ENCODE measurements at regions not wholly inside any gene's neighbourhood (a gene's known extent, or its start where the extent isn't known, plus 50 kb on each side); places are given as distances from the start of the nearest gene placed in this dataset.

DNA sequence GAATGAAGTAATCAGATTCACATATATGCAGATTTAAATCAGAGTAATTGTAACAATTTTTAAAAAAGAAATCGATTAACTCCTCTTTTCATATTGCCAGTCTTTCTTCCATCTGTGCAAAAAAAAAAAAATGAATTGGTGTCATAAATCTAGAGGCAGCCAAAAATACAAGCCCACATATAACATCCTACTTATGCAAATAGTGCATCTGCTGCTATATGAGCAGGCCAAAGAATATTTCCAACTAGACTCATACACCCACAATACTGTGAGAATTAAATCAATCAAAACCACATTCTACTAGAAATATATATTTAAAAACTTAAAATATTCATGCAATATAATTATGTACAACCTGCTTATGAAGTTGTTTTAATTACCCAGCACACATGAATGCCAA lies 298.1 kb upstream of the TRAM1L1 start:
- ATAC-seq (no peak), DNase-seq (no peak)
- in situ Hi-C loops (cut with MboI; ENCODE audit: low sequenced_read_pairs in 4 of 4) (no loop called here), intact Hi-C loops (cut with DNase I; ENCODE audit: low total_unique reads) (no loop called here)
- TF ChIP-seq, protein P1, sequence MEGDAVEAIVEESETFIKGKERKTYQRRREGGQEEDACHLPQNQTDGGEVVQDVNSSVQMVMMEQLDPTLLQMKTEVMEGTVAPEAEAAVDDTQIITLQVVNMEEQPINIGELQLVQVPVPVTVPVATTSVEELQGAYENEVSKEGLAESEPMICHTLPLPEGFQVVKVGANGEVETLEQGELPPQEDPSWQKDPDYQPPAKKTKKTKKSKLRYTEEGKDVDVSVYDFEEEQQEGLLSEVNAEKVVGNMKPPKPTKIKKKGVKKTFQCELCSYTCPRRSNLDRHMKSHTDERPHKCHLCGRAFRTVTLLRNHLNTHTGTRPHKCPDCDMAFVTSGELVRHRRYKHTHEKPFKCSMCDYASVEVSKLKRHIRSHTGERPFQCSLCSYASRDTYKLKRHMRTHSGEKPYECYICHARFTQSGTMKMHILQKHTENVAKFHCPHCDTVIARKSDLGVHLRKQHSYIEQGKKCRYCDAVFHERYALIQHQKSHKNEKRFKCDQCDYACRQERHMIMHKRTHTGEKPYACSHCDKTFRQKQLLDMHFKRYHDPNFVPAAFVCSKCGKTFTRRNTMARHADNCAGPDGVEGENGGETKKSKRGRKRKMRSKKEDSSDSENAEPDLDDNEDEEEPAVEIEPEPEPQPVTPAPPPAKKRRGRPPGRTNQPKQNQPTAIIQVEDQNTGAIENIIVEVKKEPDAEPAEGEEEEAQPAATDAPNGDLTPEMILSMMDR (IDR thresholded peaks at IDR 0.05 in 4 of 5, conservative IDR thresholded peaks at IDR 0.05 in 1 of 5), result no peak
- no peak for TF ChIP-seq POLR2A (IDR thresholded peaks at IDR 0.05)
- H3K4me3 ChIP-seq, result no peak overlapping the region
- no peaks in the 10 kb centered on the region for H3K4me1 ChIP-seq
- no peaks in the 10 kb centered on the region for H3K36me3 ChIP-seq
- H3K27ac ChIP-seq, result no peak overlapping the region
- no peaks in the 10 kb centered on the region for H3K27me3 ChIP-seq
- H3K9me3 ChIP-seq, result no peaks in the 10 kb centered on the region

- H3K27ac ChIP-seq, result no peak overlapping the region
- DNase-seq (no peak), ATAC-seq (no peak)
- no peaks in the 10 kb centered on the region for H3K36me3 ChIP-seq
- H3K27me3 ChIP-seq, result no peaks in the 10 kb centered on the region
- intact Hi-C loops (cut with DNase I; ENCODE audit: low total_unique reads) (no loop called here), in situ Hi-C loops (cut with MboI; ENCODE audit: low sequenced_read_pairs in 4 of 4) (no loop called here)
- no peaks in the 10 kb centered on the region for H3K4me1 ChIP-seq
- TF ChIP-seq POLR2A (IDR thresholded peaks at IDR 0.05), result no peak
- TF ChIP-seq, protein P1 (IDR thresholded peaks at IDR 0.05 in 4 of 5, conservative IDR thresholded peaks at IDR 0.05 in 1 of 5), result no peak
- no peaks in the 10 kb centered on the region for H3K9me3 ChIP-seq
- H3K4me3 ChIP-seq, result no peak overlapping the region
Observed at GRCh38 chr4:117385526-117385925, 300.1 kb upstream of the TRAM1L1 start.

DNA sequence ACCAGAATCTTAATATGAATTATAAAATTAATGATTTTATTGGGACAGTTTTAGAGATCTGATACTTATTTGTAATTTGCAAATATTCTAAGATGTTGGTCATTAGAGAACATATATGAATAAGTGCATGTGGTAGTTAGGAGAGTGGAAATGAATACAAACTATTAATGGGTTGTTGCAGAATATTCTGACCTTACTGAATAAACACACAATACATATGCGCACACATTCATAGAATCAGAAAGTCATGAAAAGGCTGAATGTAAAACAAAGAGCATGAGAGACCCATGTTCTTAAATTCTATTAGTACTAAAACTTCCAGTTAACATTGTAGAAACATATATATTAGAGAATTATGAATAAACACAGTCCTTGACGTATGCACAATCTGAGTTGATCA lies 301.7 kb upstream of the TRAM1L1 start:
- H3K4me3 ChIP-seq, result no peak overlapping the region
- in situ Hi-C loops (cut with MboI; ENCODE audit: low sequenced_read_pairs in 4 of 4) (no loop called here), intact Hi-C loops (cut with DNase I; ENCODE audit: low total_unique reads) (no loop called here)
- no peak for DNase-seq
- ATAC-seq, result no peak
- no peaks in the 10 kb centered on the region for H3K36me3 ChIP-seq
- no peak overlapping the region for H3K27ac ChIP-seq
- no peaks in the 10 kb centered on the region for H3K9me3 ChIP-seq
- H3K4me1 ChIP-seq, result no peaks in the 10 kb centered on the region
- TF ChIP-seq, protein P1 (IDR thresholded peaks at IDR 0.05 in 4 of 5, conservative IDR thresholded peaks at IDR 0.05 in 1 of 5), result no peak
- no peak for TF ChIP-seq POLR2A (IDR thresholded peaks at IDR 0.05)
- H3K27me3 ChIP-seq, result no peaks in the 10 kb centered on the region

- no peaks in the 10 kb centered on the region for H3K36me3 ChIP-seq
- DNase-seq (no peak), ATAC-seq (no peak)
- H3K27ac ChIP-seq, result no peak overlapping the region
- TF ChIP-seq, protein P1 (IDR thresholded peaks at IDR 0.05 in 4 of 5, conservative IDR thresholded peaks at IDR 0.05 in 1 of 5), result no peak
- TF ChIP-seq POLR2A (IDR thresholded peaks at IDR 0.05), result no peak
- intact Hi-C loops (cut with DNase I; ENCODE audit: low total_unique reads), result no loop called here
- H3K4me1 ChIP-seq, result no peaks in the 10 kb centered on the region
- no peaks in the 10 kb centered on the region for H3K9me3 ChIP-seq
- in situ Hi-C loops (cut with MboI; ENCODE audit: low sequenced_read_pairs in 4 of 4), result no loop called here
- H3K4me3 ChIP-seq, result no peak overlapping the region
- H3K27me3 ChIP-seq, result no peaks in the 10 kb centered on the region
Observed at GRCh38 chr4:117400039-117400835, 314.9 kb upstream of the TRAM1L1 start.

DNA sequence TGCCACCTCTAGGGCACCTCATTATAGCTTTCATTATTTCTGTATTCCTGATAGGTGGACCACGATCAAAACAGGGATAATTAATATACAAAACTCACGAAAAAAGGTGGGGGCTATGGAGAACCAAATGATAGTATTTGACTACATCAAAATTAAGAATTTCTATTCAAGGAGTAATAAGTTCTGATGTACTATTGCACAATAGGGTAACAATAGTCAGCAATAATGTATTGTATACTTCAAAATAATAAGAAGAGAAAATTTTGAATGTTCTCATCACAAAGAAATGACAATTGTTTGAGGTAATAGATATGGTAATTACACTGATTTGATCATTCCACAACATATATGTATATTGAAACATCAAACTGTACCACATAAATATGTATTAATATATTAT lies 327.3 kb upstream of the TRAM1L1 start:
- no peak for TF ChIP-seq POLR2A (IDR thresholded peaks at IDR 0.05)
- TF ChIP-seq, protein P1 (IDR thresholded peaks at IDR 0.05 in 4 of 5, conservative IDR thresholded peaks at IDR 0.05 in 1 of 5), result no peak
- Histone ChIP-seq H3K27ac (no peak overlapping the region), H3K9me3 (no peaks in the 10 kb centered on the region), H3K36me3 (no peaks in the 10 kb centered on the region), H3K4me1 (no peaks in the 10 kb centered on the region), H3K27me3 (no peaks in the 10 kb centered on the region), H3K4me3 (no peak overlapping the region)
- DNase-seq (no peak), ATAC-seq (no peak)
- in situ Hi-C loops (cut with MboI; ENCODE audit: low sequenced_read_pairs in 4 of 4), result no loop called here
- intact Hi-C loops (cut with DNase I; ENCODE audit: low total_unique reads), result no loop called here

Data from gastrocnemius medialis (tissue), 4 donors.